ENCODE measurements at regions not wholly inside any gene's neighbourhood (a gene's known extent, or its start where the extent isn't known, plus 50 kb on each side); places are given as distances from the start of the nearest gene placed in this dataset.

DNA sequence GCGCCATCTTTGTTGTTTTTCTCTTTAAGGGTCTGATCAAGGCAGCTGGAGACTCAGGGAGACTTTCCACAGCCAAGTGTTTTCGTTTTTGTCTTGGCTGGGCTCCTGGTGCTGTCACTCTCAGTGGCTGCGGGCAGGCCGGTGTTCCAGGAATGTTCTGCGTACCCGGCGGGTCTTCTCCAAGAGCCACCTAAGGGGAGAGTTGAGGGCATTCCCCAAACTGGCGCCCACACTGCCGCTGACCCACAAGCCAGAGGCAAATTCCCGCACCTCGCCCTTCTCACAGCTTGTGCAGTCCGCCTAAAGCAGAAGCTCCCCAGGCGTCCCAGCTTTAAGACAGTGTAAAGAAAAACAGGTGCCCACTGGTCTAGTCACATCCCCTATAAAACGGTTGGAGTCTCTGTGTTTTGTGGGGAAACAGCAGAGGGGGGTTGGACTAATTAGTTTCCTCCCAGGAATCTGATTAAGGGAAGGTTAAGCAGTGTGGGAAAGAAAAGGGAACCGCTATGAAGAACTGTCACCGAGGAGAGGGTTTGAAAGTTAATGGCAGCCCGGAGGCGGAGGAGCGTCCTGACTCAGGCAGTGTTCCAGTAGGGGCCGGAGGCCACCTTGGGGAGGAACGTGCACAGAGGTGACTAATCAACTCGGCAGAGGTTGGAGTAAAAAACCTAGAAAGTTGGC lies 224.5 kb downstream of the SLC4A3 start:
- H3K4me3 ChIP-seq = no peak overlapping the region
- DNase-seq (ENCODE audit: low spot score) = no peak

DNA sequence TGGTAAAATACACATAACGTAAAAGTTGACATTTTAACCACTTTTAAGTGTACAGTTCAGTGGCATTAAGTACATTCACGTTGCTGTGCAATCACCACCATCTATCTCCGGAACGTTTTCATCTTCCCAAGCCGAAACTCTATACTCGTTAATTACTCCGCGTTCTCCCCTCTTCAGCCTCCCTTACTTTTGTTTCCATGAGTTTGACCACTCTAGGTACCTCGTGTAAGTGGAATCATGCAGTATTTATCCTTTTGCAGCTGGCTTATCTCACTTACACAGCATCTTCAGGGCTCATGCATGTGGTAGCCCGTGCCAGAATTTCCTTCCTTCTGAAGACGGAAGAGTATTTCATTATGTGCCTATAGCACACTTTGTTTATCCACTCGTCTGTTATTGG lies 225.2 kb downstream of the SLC4A3 start:
- no peaks in the 10 kb centered on the region for H3K9me3 ChIP-seq
- WGBS = 15% methylated on average over 12 of the region's 12 CpGs
- H3K4me1 ChIP-seq (replicated peaks) = no peaks in the 10 kb centered on the region
- TF ChIP-seq POLR2A (IDR thresholded peaks at IDR 0.05) (no peak), POLR2AphosphoS5 (IDR thresholded peaks at IDR 0.05) (no peak)
- TF ChIP-seq, protein P1, sequence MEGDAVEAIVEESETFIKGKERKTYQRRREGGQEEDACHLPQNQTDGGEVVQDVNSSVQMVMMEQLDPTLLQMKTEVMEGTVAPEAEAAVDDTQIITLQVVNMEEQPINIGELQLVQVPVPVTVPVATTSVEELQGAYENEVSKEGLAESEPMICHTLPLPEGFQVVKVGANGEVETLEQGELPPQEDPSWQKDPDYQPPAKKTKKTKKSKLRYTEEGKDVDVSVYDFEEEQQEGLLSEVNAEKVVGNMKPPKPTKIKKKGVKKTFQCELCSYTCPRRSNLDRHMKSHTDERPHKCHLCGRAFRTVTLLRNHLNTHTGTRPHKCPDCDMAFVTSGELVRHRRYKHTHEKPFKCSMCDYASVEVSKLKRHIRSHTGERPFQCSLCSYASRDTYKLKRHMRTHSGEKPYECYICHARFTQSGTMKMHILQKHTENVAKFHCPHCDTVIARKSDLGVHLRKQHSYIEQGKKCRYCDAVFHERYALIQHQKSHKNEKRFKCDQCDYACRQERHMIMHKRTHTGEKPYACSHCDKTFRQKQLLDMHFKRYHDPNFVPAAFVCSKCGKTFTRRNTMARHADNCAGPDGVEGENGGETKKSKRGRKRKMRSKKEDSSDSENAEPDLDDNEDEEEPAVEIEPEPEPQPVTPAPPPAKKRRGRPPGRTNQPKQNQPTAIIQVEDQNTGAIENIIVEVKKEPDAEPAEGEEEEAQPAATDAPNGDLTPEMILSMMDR (IDR thresholded peaks at IDR 0.05) = no peak
- peaks cover 11% of the 10 kb centered on the region for H3K27me3 ChIP-seq (replicated peaks; ENCODE audit: insufficient read depth)
- H3K4me3 ChIP-seq = no peak overlapping the region
- no peak for DNase-seq (ENCODE audit: low spot score)
- H3K27ac ChIP-seq = no peak overlapping the region
- intact Hi-C loops (cut with DNase I) = no loop called here
- H3K36me3 ChIP-seq = no peaks in the 10 kb centered on the region

More for the DNA sequence above, 224.5 kb downstream of the SLC4A3 start:
- intact Hi-C loops (cut with DNase I) = no loop called here
- no peaks in the 10 kb centered on the region for H3K36me3 ChIP-seq
- H3K27ac ChIP-seq = no peak overlapping the region
- no peaks in the 10 kb centered on the region for H3K9me3 ChIP-seq
- TF ChIP-seq POLR2AphosphoS5 (IDR thresholded peaks at IDR 0.05) (no peak), POLR2A (IDR thresholded peaks at IDR 0.05) (no peak)
- TF ChIP-seq, protein P1 (IDR thresholded peaks at IDR 0.05) = no peak
- 16% methylated on average over 22 of the region's 22 CpGs for WGBS
- peaks cover 10% of the 10 kb centered on the region for H3K27me3 ChIP-seq (replicated peaks; ENCODE audit: insufficient read depth)
- H3K4me1 ChIP-seq (replicated peaks) = no peaks in the 10 kb centered on the region

DNA sequence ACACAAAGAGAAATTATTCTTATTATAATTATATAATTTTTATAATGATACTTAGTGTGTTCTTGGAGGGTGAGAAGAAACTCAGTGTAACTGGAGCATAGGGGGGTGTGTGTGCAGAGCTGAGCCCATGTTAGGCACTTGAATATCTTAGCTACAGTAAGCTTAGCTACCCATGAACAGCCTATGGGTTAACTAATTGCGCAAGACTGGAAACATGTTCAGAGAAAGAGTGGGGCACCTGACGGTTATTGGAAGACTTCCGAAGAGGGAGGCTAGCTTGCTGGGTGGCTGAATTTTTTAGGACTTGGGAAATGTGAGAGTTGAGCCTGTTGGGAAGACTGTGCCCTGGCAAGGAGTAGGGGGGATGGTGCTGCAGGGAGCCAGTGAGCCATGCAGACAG lies 229.2 kb downstream of the SLC4A3 start:
- 66% methylated on average over 3 of the region's 3 CpGs for WGBS
- Histone ChIP-seq H3K27me3 (replicated peaks; ENCODE audit: insufficient read depth) (peaks cover 11% of the 10 kb centered on the region), H3K9me3 (no peaks in the 10 kb centered on the region), H3K4me3 (no peak overlapping the region), H3K36me3 (no peaks in the 10 kb centered on the region), H3K4me1 (replicated peaks) (no peaks in the 10 kb centered on the region), H3K27ac (no peak overlapping the region)
- TF ChIP-seq POLR2AphosphoS5 (IDR thresholded peaks at IDR 0.05) = no peak
- TF ChIP-seq, protein P1 (IDR thresholded peaks at IDR 0.05) = no peak
- TF ChIP-seq POLR2A (IDR thresholded peaks at IDR 0.05) = no peak
- intact Hi-C loops (cut with DNase I) = no loop called here
- no peak for DNase-seq (ENCODE audit: low spot score)

DNA sequence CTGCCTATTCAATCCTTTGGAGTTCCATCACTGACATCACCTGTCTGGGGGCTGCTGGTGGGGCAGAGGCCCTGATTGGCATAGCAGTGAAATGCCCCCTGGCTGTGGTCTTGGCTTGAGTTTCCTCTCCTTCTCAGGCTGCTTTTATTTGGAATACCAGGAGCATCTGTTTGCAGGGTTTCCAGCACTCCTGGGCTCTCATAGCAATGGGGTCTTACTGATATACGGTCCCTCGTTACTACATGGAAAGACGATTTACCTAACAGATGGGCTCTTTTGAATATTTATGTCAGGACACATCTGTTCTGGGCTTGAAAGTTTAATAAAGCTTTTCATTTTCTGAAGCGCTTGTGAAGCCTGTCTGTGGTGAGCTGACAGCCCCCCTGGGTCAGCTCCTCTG lies 230.3 kb downstream of the SLC4A3 start:
- WGBS = 73% methylated on average over 4 of the region's 4 CpGs
- TF ChIP-seq POLR2AphosphoS5 (IDR thresholded peaks at IDR 0.05) (no peak), POLR2A (IDR thresholded peaks at IDR 0.05) (no peak)
- TF ChIP-seq, protein P1 (IDR thresholded peaks at IDR 0.05) = no peak
- H3K4me1 ChIP-seq (replicated peaks) = no peaks in the 10 kb centered on the region
- no peak overlapping the region for H3K4me3 ChIP-seq
- H3K27me3 ChIP-seq (replicated peaks; ENCODE audit: insufficient read depth) = peaks cover 6% of the 10 kb centered on the region
- no peak overlapping the region for H3K27ac ChIP-seq
- H3K36me3 ChIP-seq = no peaks in the 10 kb centered on the region
- intact Hi-C loops (cut with DNase I) = no loop called here
- H3K9me3 ChIP-seq = no peaks in the 10 kb centered on the region
- no peak for DNase-seq (ENCODE audit: low spot score)

DNA sequence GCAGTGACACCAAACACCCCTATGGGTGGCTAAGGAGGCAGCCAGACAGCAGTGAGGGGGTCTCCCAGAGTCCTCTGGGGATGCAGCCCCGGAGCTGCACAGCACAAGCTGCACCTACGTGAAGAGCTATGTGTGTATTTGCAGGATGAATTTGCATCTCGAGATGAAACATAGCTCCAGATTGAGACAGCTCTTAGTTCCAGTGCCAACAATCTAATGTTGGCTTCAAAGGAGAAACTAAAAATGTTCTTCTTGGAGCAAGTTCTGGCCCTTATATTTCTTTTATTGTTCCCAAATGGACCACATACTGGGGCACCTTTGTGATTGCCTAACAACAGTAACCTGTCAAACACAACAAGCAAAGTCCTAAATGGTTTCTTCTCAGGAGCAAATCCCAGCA lies 233.9 kb downstream of the SLC4A3 start:
- no peaks in the 10 kb centered on the region for H3K9me3 ChIP-seq
- 51% methylated on average over 3 of the region's 3 CpGs for WGBS
- TF ChIP-seq, protein P1 (IDR thresholded peaks at IDR 0.05) = no peak
- TF ChIP-seq POLR2AphosphoS5 (IDR thresholded peaks at IDR 0.05) (no peak), POLR2A (IDR thresholded peaks at IDR 0.05) (no peak)
- no peaks in the 10 kb centered on the region for H3K4me1 ChIP-seq (replicated peaks)
- H3K27me3 ChIP-seq (replicated peaks; ENCODE audit: insufficient read depth) = peaks cover 6% of the 10 kb centered on the region
- H3K27ac ChIP-seq = no peak overlapping the region
- H3K36me3 ChIP-seq = no peaks in the 10 kb centered on the region
- intact Hi-C loops (cut with DNase I) = no loop called here
- DNase-seq (ENCODE audit: low spot score) = no peak
- no peak overlapping the region for H3K4me3 ChIP-seq
